Keratinocyte (primary cell): ENCODE measurements at regions not wholly inside any gene's neighbourhood (a gene's known extent, or its start where the extent isn't known, plus 50 kb on each side); places are given as distances from the start of the nearest gene placed in this dataset.

ENCODE experiments used
- EZH2 ChIP-seq: IDR thresholded peaks from one replicate; pipeline ENCODE4 v1.6.1; 2012; ENCODE audit warnings: inconsistent platforms, mild to moderate bottlenecking, low read length, moderate library complexity
- TF ChIP-seq, protein P1 (sequence below), 3 experiments: IDR thresholded peaks in 1 of 3; conservative IDR thresholded peaks in 1 of 3; optimal IDR thresholded peaks in 1 of 3; 2 replicates in 2 of 3; 3 replicates in 1 of 3; pipeline versions ENCODE3 to v1.5.1; 2011; ENCODE audit warnings: low read length in 3 of 3, mild to moderate bottlenecking in 3 of 3, moderate library complexity in 2 of 3, control low read depth in 1 of 3, inconsistent platforms in 1 of 3; ENCODE audit not compliant: insufficient read depth in 2 of 3; ENCODE audit errors: extremely low read depth in 1 of 3

DNA sequence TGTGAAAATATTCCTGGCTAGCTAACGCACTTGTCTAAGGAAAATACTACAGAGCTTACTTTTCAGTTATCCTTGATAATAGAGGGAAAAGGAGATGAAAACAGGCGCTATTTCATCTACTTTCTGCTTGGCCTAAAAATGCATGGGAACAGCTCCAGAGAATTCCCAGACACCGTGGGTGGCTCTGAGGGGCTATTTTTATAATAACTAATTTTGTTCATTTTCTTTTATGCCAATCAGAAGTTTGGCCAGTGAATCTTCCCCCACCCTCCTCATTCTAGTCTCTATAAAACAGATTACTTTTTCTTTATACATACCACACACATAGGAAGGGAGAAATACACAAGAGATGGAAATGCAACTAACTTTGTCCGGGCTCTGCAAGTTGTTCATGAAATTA is 322.9 kb downstream of the SETD4 start:
- TF ChIP-seq, protein P1, sequence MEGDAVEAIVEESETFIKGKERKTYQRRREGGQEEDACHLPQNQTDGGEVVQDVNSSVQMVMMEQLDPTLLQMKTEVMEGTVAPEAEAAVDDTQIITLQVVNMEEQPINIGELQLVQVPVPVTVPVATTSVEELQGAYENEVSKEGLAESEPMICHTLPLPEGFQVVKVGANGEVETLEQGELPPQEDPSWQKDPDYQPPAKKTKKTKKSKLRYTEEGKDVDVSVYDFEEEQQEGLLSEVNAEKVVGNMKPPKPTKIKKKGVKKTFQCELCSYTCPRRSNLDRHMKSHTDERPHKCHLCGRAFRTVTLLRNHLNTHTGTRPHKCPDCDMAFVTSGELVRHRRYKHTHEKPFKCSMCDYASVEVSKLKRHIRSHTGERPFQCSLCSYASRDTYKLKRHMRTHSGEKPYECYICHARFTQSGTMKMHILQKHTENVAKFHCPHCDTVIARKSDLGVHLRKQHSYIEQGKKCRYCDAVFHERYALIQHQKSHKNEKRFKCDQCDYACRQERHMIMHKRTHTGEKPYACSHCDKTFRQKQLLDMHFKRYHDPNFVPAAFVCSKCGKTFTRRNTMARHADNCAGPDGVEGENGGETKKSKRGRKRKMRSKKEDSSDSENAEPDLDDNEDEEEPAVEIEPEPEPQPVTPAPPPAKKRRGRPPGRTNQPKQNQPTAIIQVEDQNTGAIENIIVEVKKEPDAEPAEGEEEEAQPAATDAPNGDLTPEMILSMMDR (optimal IDR thresholded peaks at IDR 0.05 in 1 of 3, IDR thresholded peaks at IDR 0.05 in 1 of 3, conservative IDR thresholded peaks at IDR 0.05 in 1 of 3; ENCODE audit: extremely low read depth in 1 of 3, insufficient read depth in 2 of 3, low read length in 3 of 3) = no peak
- no peak for TF ChIP-seq EZH2
